H1 (cell line): ENCODE measurements at regions not wholly inside any gene's neighbourhood (a gene's known extent, or its start where the extent isn't known, plus 50 kb on each side); places are given as distances from the start of the nearest gene placed in this dataset.

ENCODE experiments used
- CTCF ChIA-PET: fragments of 300-600 bp; sonication (Branson Sonifier 250); formaldehyde crosslinking; loops from one replicate; lab custom pipeline; 2021; ENCODE audit not compliant: partially characterized antibody; lab: Charles Lee
- POLR2A ChIA-PET: fragments of 300-600 bp; sonication (Branson Sonifier 250); formaldehyde crosslinking; loops from one replicate; lab custom pipeline; 2021; ENCODE audit warnings: inconsistent platforms; ENCODE audit not compliant: partially characterized antibody; lab: Charles Lee
- DNase-seq, 2 experiments: peaks; one replicate each; pipeline versions ENCODE4 v3.0.0 to v3.0.0-alpha.2; 2010 to 2022; ENCODE audit warnings: low spot score in 2 of 2, low read depth in 1 of 2, mixed read lengths in 1 of 2
- FAIRE-seq: peaks from 2 replicates; lab custom pipeline; 2011; peaks lifted over from hg19 to GRCh38; lab: Jason Lieb, UNC
- H2AFZ ChIP-seq: 2 replicates; pipeline ENCODE4 v1.8.1; 2012; ENCODE audit warnings: low read length, inconsistent platforms
- H2AK5ac ChIP-seq: 2 replicates; pipeline ENCODE4 v1.6.1; 2013; ENCODE audit warnings: low read depth, low read length
- H2BK120ac ChIP-seq: replicated peaks from 2 replicates; pipeline ENCODE3; 2013; ENCODE audit warnings: low read depth, low read length, inconsistent platforms
- H2BK12ac ChIP-seq: 2 replicates; pipeline ENCODE4 v1.6.1; 2013; ENCODE audit warnings: low read depth, low read length
- H2BK15ac ChIP-seq: 2 replicates; pipeline ENCODE4 v1.6.1; 2013; ENCODE audit warnings: low read length
- H2BK20ac ChIP-seq: 2 replicates; pipeline ENCODE4 v1.6.1; 2013; ENCODE audit warnings: low read length
- H2BK5ac ChIP-seq: 2 replicates; pipeline ENCODE4 v1.6.1; 2013; ENCODE audit warnings: low read depth, low read length
- H3K14ac ChIP-seq: 2 replicates; pipeline ENCODE4 v1.6.1; 2013; ENCODE audit warnings: inconsistent platforms; ENCODE audit not compliant: insufficient read length
- H3K18ac ChIP-seq: 2 replicates; pipeline ENCODE4 v1.6.1; 2013; ENCODE audit warnings: low read length; ENCODE audit errors: extremely low read depth
- H3K23ac ChIP-seq: 2 replicates; pipeline ENCODE4 v1.6.1; 2013; ENCODE audit warnings: inconsistent platforms; ENCODE audit not compliant: insufficient read length
- H3K23me2 ChIP-seq: 2 replicates; pipeline ENCODE4 v1.6.1; 2013; ENCODE audit warnings: low read depth, low read length
- H3K27ac ChIP-seq: 2 replicates; pipeline ENCODE4 v1.6.1; 2011; ENCODE audit warnings: low read depth, low read length, inconsistent platforms
- H3K27me3 ChIP-seq, 4 experiments: replicated peaks in 1 of 4; 1 replicate in 1 of 4; 2 replicates in 3 of 4; pipeline versions ENCODE4 v1.6.1 to v1.8.1; 2011 to 2013; ENCODE audit warnings: low read length in 3 of 4, mild to moderate bottlenecking in 3 of 4, inconsistent platforms in 2 of 4, mixed read lengths in 2 of 4, moderate library complexity in 1 of 4; ENCODE audit not compliant: control insufficient read depth in 3 of 4, insufficient read depth in 3 of 4; ENCODE audit errors: extremely low read depth in 1 of 4
- H3K36me3 ChIP-seq, 4 experiments: 2 replicates each; pipeline versions ENCODE4 v1.6.1 to v1.8.1; 2011 to 2013; ENCODE audit warnings: mild to moderate bottlenecking in 4 of 4, low read length in 3 of 4, moderate library complexity in 2 of 4, control low read depth in 1 of 4, inconsistent platforms in 1 of 4; ENCODE audit not compliant: insufficient read depth in 4 of 4, control insufficient read depth in 2 of 4
- H3K4ac ChIP-seq: replicated peaks from 2 replicates; pipeline ENCODE3; 2013; ENCODE audit warnings: low read length, low read depth, mixed read lengths, inconsistent platforms; ENCODE audit not compliant: insufficient read length
- H3K4me1 ChIP-seq, 4 experiments: replicated peaks in 1 of 4; 1 replicate in 1 of 4; 2 replicates in 3 of 4; pipeline versions ENCODE4 v1.6.1 to v1.8.1; 2011 to 2013; ENCODE audit warnings: low read length in 3 of 4, inconsistent platforms in 2 of 4, mixed read lengths in 1 of 4; ENCODE audit not compliant: insufficient read depth in 4 of 4, control insufficient read depth in 3 of 4
- H3K4me2 ChIP-seq, 2 experiments: 2 replicates each; pipeline versions ENCODE4 v1.6.1 to v1.8.1; 2011 to 2013; ENCODE audit warnings: low read depth in 2 of 2, low read length in 2 of 2, control low read depth in 1 of 2, inconsistent platforms in 1 of 2, mild to moderate bottlenecking in 1 of 2; ENCODE audit not compliant: insufficient read depth in 1 of 2
- H3K4me3 ChIP-seq, 4 experiments: fragments of 200-600, 300-600 bp in 1 of 4; sonication (generic), shearing (Covaris generic), sonication (Bioruptor Twin) in 1 of 4; 2 replicates each; pipeline versions ENCODE4 v1.5.1 to v1.8.1; 2011 to 2016; ENCODE audit warnings: low read length in 4 of 4, low read depth in 3 of 4, control low read depth in 2 of 4, inconsistent platforms in 2 of 4, mild to moderate bottlenecking in 2 of 4, mixed read lengths in 1 of 4, moderate library complexity in 1 of 4; ENCODE audit not compliant: insufficient read depth in 2 of 4; ENCODE audit errors: extremely low read depth in 1 of 4
- H3K56ac ChIP-seq: replicated peaks from 2 replicates; pipeline ENCODE3; 2013; ENCODE audit warnings: low read depth, mild to moderate bottlenecking, mixed read lengths, low read length, inconsistent platforms; ENCODE audit not compliant: insufficient read length
- H3K79me1 ChIP-seq: 2 replicates; pipeline ENCODE4 v1.6.1; 2013; ENCODE audit warnings: low read depth, low read length, control low read depth
- H3K79me2 ChIP-seq, 2 experiments: 2 replicates each; pipeline versions ENCODE4 v1.6.1 to v1.8.1; 2012 to 2013; ENCODE audit warnings: low read length in 2 of 2, mild to moderate bottlenecking in 2 of 2, inconsistent platforms in 1 of 2; ENCODE audit not compliant: insufficient read depth in 2 of 2, control insufficient read depth in 1 of 2
- H3K9ac ChIP-seq, 4 experiments: replicated peaks in 1 of 4; 1 replicate in 1 of 4; 2 replicates in 3 of 4; pipeline versions ENCODE4 v1.6.1 to v1.8.1; 2011 to 2013; ENCODE audit warnings: low read depth in 3 of 4, low read length in 3 of 4, control low read depth in 2 of 4, mild to moderate bottlenecking in 2 of 4, moderate library complexity in 2 of 4, inconsistent platforms in 1 of 4; ENCODE audit errors: extremely low read depth in 1 of 4
- H3K9me3 ChIP-seq, 2 experiments: 2 replicates each; pipeline versions ENCODE4 v1.6.1 to v1.8.1; 2012 to 2013; ENCODE audit warnings: mild to moderate bottlenecking in 2 of 2, moderate library complexity in 2 of 2, control low read depth in 1 of 2, inconsistent platforms in 1 of 2, low read depth in 1 of 2, low read length in 1 of 2, mixed read lengths in 1 of 2; ENCODE audit not compliant: insufficient read depth in 2 of 2
- H4K20me1 ChIP-seq, 2 experiments: replicated peaks in 1 of 2; 2 replicates each; pipeline versions ENCODE3 to v1.8.1; 2011 to 2013; ENCODE audit warnings: inconsistent platforms in 2 of 2, low read length in 2 of 2, mild to moderate bottlenecking in 1 of 2; ENCODE audit not compliant: insufficient read depth in 2 of 2, control insufficient read depth in 1 of 2
- H4K5ac ChIP-seq: 2 replicates; pipeline ENCODE4 v1.6.1; 2013; ENCODE audit warnings: low read length, low read depth, mixed read lengths, inconsistent platforms; ENCODE audit not compliant: insufficient read length
- H4K8ac ChIP-seq: 2 replicates; pipeline ENCODE4 v1.8.0; 2013; ENCODE audit warnings: mild to moderate bottlenecking, moderate library complexity, low read length, inconsistent platforms; ENCODE audit not compliant: insufficient read depth; ENCODE audit errors: extremely low read depth
- H4K91ac ChIP-seq: replicated peaks from 2 replicates; pipeline ENCODE3; 2013; ENCODE audit warnings: low read length, mixed read lengths, inconsistent platforms; ENCODE audit not compliant: insufficient read length
- BRCA1 ChIP-seq: IDR thresholded peaks from 2 replicates; pipeline ENCODE4 v1.6.1; 2012; ENCODE audit warnings: low read depth, low read length, improper control_type of control experiment
- EGR1 ChIP-seq: IDR thresholded peaks from 2 replicates; pipeline ENCODE4 v1.6.1; 2011; ENCODE audit warnings: low read depth, low read length, borderline replicate concordance
- EZH2 ChIP-seq: fragments of 200-600 bp; sonication (generic); IDR thresholded peaks from 2 replicates; pipeline ENCODE4 v1.7.1; 2012; ENCODE audit warnings: low read depth, mild to moderate bottlenecking, moderate library complexity, low read length, inconsistent platforms; ENCODE audit not compliant: severe bottlenecking
- JUN ChIP-seq: IDR thresholded peaks from 2 replicates; pipeline ENCODE4 v1.6.1; 2011; ENCODE audit warnings: low read depth, mild to moderate bottlenecking, improper control_type of control experiment, low read length
- RFX5 ChIP-seq: IDR thresholded peaks from 2 replicates; pipeline ENCODE4 v1.6.1; 2011; ENCODE audit warnings: low read depth, low read length, improper control_type of control experiment, borderline replicate concordance
- RXRA ChIP-seq: IDR thresholded peaks from 2 replicates; pipeline ENCODE4 v1.6.1; 2011; ENCODE audit warnings: low read depth, mild to moderate bottlenecking, low read length, moderate library complexity; ENCODE audit not compliant: insufficient read depth
- SAP30 ChIP-seq: fragments of 300-600 bp; sonication (generic); IDR thresholded peaks from 2 replicates; pipeline ENCODE4 v1.7.1; 2012; ENCODE audit warnings: low read length, moderate library complexity, mild to moderate bottlenecking, inconsistent platforms; ENCODE audit not compliant: insufficient read depth, insufficient replicate concordance
- SIX5 ChIP-seq: IDR thresholded peaks from 2 replicates; pipeline ENCODE4 v1.6.1; 2011; ENCODE audit warnings: mild to moderate bottlenecking, low read depth, low read length
- SP1 ChIP-seq: IDR thresholded peaks from 2 replicates; pipeline ENCODE4 v1.6.1; 2011; ENCODE audit warnings: low read depth, low read length
- SUZ12 ChIP-seq: fragments of 200-600 bp; sonication (generic); IDR thresholded peaks from 2 replicates; pipeline ENCODE4 v1.6.1; 2012; ENCODE audit warnings: mild to moderate bottlenecking, inconsistent platforms, low read length, moderate library complexity, mixed read lengths
- TEAD4 ChIP-seq: IDR thresholded peaks from 2 replicates; pipeline ENCODE4 v1.6.1; 2012; ENCODE audit warnings: low read depth, low read length, inconsistent platforms, mixed read lengths
- ZNF274 ChIP-seq: IDR thresholded peaks from 2 replicates; pipeline ENCODE4 v1.7.0; 2012; ENCODE audit warnings: low read length, borderline replicate concordance; ENCODE audit errors: extremely low read depth
- WGBS, 2 experiments: shearing (Covaris generic) in 1 of 2; methylation state at CpG; one replicate each; pipeline versions ENCODE4 v1.1.6 to v1.1.7; 2013 to 2015; ENCODE audit warnings: low lambda C conversion rate in 2 of 2, mixed read lengths in 2 of 2, inconsistent platforms in 1 of 2, low coverage in 1 of 2, missing lambda C conversion rate in 1 of 2; ENCODE audit not compliant: insufficient replicate concordance in 2 of 2, insufficient coverage in 1 of 2, insufficient read length in 1 of 2; ENCODE audit errors: extremely low coverage in 1 of 2, missing lambda C conversion rate in 1 of 2; 5-methylcytosine and 5-hydroxymethylcytosine counted together
- TF ChIP-seq, protein P1 (sequence below): IDR thresholded peaks from 2 replicates; pipeline ENCODE4 v1.6.1; 2012; ENCODE audit warnings: low read length, inconsistent platforms

DNA sequence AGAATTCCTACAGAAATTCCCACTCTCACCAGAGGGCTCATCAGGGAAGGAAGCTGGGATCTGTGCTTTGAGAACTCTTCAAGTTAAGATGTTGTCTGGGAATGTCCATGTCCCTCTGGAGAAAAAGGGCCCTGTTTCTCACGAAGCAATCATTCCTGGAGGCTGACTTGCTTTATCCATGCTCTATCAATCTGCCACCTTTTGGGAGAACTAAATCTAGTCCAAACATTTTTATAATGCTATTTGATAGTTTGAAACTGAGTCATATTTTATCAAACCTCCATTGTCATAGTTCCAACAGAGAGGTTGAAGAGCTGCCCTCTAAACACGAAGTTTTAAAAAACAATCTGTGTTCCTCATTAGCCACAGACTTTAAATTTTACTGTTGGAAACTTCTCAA lies 219.2 kb downstream of the MTX2 start:
- no peaks in the 10 kb centered on the region; the same call in 1 of the 2 replicates for H3K23me2 ChIP-seq
- no peak overlapping the region for H3K18ac ChIP-seq
- H3K4me2 ChIP-seq, result no peak overlapping the region
- H3K27me3 ChIP-seq, result peaks cover 0 to 15% (median 7%) of the 10 kb centered on the region in 4 experiments; a peak in 5 of 7 replicates
- H4K20me1 ChIP-seq, result no peaks in the 10 kb centered on the region
- H4K8ac ChIP-seq, result no peak overlapping the region
- H4K91ac ChIP-seq, result no peak overlapping the region
- no peak overlapping the region for H3K23ac ChIP-seq
- 96% methylated on average over 2 of the region's 2 CpGs; no CpG with 5 or more reads in 1 of the 2 experiments for WGBS, 2 experiments
- no peak overlapping the region for H3K4ac ChIP-seq
- H3K4me1 ChIP-seq, result peaks cover 0 to 19% (median 11%) of the 10 kb centered on the region in 4 experiments
- no peaks in the 10 kb centered on the region for H3K36me3 ChIP-seq
- no peak overlapping the region for H2BK120ac ChIP-seq
- FAIRE-seq (no peak), DNase-seq (no peak)
- H2BK5ac ChIP-seq, result no peak overlapping the region
- no peak overlapping the region for H2BK12ac ChIP-seq
- H2BK20ac ChIP-seq, result no peak overlapping the region
- H3K9ac ChIP-seq, result no peak overlapping the region
- no peak overlapping the region for H2AK5ac ChIP-seq
- H3K9me3 ChIP-seq, result no peaks in the 10 kb centered on the region
- no peak overlapping the region for H3K27ac ChIP-seq
- H3K79me1 ChIP-seq, result no peaks in the 10 kb centered on the region
- no peak overlapping the region for H2BK15ac ChIP-seq
- no peak overlapping the region for H3K56ac ChIP-seq
- H3K79me2 ChIP-seq, result no peaks in the 10 kb centered on the region
- no peak overlapping the region for H3K14ac ChIP-seq
- H2AFZ ChIP-seq, result no peak overlapping the region
- H4K5ac ChIP-seq, result no peak overlapping the region
- no peak overlapping the region for H3K4me3 ChIP-seq
- ChIA-PET CTCF (no interaction called here), POLR2A (no interaction called here)
- TF ChIP-seq EZH2 (no peak), RFX5 (no peak), SP1 (no peak), SUZ12 (no peak), JUN (no peak), SIX5 (no peak), SAP30 (no peak), ZNF274 (no peak), EGR1 (no peak), RXRA (no peak), BRCA1 (no peak), TEAD4 (no peak)
- TF ChIP-seq, protein P1, sequence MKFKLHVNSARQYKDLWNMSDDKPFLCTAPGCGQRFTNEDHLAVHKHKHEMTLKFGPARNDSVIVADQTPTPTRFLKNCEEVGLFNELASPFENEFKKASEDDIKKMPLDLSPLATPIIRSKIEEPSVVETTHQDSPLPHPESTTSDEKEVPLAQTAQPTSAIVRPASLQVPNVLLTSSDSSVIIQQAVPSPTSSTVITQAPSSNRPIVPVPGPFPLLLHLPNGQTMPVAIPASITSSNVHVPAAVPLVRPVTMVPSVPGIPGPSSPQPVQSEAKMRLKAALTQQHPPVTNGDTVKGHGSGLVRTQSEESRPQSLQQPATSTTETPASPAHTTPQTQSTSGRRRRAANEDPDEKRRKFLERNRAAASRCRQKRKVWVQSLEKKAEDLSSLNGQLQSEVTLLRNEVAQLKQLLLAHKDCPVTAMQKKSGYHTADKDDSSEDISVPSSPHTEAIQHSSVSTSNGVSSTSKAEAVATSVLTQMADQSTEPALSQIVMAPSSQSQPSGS, result no peak
